CD4-positive, alpha-beta memory T cell (primary cell): ENCODE measurements at regions not wholly inside any gene's neighbourhood (a gene's known extent, or its start where the extent isn't known, plus 50 kb on each side); places are given as distances from the start of the nearest gene placed in this dataset.
A peak's percentile ranks its signal among the peaks of the same experiment; 100 is the strongest.

ENCODE experiments used
- CTCF ChIA-PET: fragments of 350-600 bp; sonication (Branson Sonifier 250); formaldehyde crosslinking; loops from one replicate; lab custom pipeline; 2021; ENCODE audit warnings: inconsistent platforms; ENCODE audit not compliant: partially characterized antibody; lab: Charles Lee
- POLR2A ChIA-PET: fragments of 350-600 bp; sonication (Branson Sonifier 250); formaldehyde crosslinking; loops from one replicate; lab custom pipeline; 2021; ENCODE audit not compliant: partially characterized antibody; lab: Charles Lee
- DNase-seq, 5 donors: peaks; one replicate each; pipeline versions ENCODE4 v3.0.0 to v3.0.0-alpha.2; 2020 to 2022; ENCODE audit warnings: mixed read lengths in 1 of 5
- H3K27ac ChIP-seq: one replicate; pipeline ENCODE4 v1.7.0; 2013; ENCODE audit warnings: low read depth, low read length
- H3K27me3 ChIP-seq: 2 replicates; pipeline ENCODE4 v1.7.0; 2013; ENCODE audit warnings: mild to moderate bottlenecking, low read length, moderate library complexity; ENCODE audit not compliant: insufficient read depth
- H3K36me3 ChIP-seq: 2 replicates; pipeline ENCODE4 v1.7.0; 2013; ENCODE audit warnings: mild to moderate bottlenecking, low read length, moderate library complexity; ENCODE audit not compliant: insufficient read depth
- H3K4me1 ChIP-seq: 2 replicates; pipeline ENCODE4 v1.7.0; 2013; ENCODE audit warnings: mild to moderate bottlenecking, low read length, moderate library complexity; ENCODE audit not compliant: insufficient read depth
- H3K4me3 ChIP-seq, 2 donors: one replicate each; pipeline ENCODE4 v1.7.0; 2013; ENCODE audit warnings: low read length in 2 of 2, mild to moderate bottlenecking in 1 of 2
- H3K9me3 ChIP-seq, 2 donors: one replicate each; pipeline ENCODE4 v1.7.0; 2013; ENCODE audit warnings: low read length in 2 of 2, control low read depth in 1 of 2; ENCODE audit not compliant: control insufficient read depth in 1 of 2
- H3K27ac Mint-ChIP-seq, 7 donors: one replicate each; pipeline ENCODE4 v1.8.0; 2020 to 2021; ENCODE audit warnings: mixed read lengths in 7 of 7, mild to moderate bottlenecking in 6 of 7, inconsistent platforms in 3 of 7, moderate library complexity in 3 of 7
- H3K27me3 Mint-ChIP-seq, 2 donors: one replicate each; pipeline ENCODE4 v1.8.0; 2020 to 2021; ENCODE audit warnings: mixed read lengths in 2 of 2
- H3K36me3 Mint-ChIP-seq, 2 donors: one replicate each; pipeline ENCODE4 v1.8.0; 2020 to 2021; ENCODE audit warnings: mixed read lengths in 2 of 2, inconsistent platforms in 1 of 2, mild to moderate bottlenecking in 1 of 2
- H3K4me1 Mint-ChIP-seq, 4 donors: one replicate each; pipeline ENCODE4 v1.8.0; 2020 to 2021; ENCODE audit warnings: mixed read lengths in 4 of 4, mild to moderate bottlenecking in 1 of 4
- H3K4me3 Mint-ChIP-seq, 8 donors: one replicate each; pipeline ENCODE4 v1.8.0; 2020 to 2021; ENCODE audit warnings: mixed read lengths in 8 of 8, mild to moderate bottlenecking in 7 of 8, moderate library complexity in 6 of 8, inconsistent platforms in 3 of 8
- H3K9me3 Mint-ChIP-seq, 8 donors: one replicate each; pipeline ENCODE4 v1.8.0; 2020 to 2021; ENCODE audit warnings: mixed read lengths in 8 of 8, mild to moderate bottlenecking in 5 of 8, inconsistent platforms in 3 of 8, moderate library complexity in 1 of 8
- intact Hi-C: fragments of 100-400 bp; cut with micrococcal nuclease; formaldehyde crosslinking; loops from one replicate; pipeline ENCODE4 v1.15.1; 2023

- Mint-ChIP-seq H3K9me3 (peaks cover 0 to 19% (median 8%) of the 10 kb centered on the region in 8 donors), H3K36me3 (peaks cover 4 to 7% of the 10 kb centered on the region in 2 donors), H3K4me3 (no peak overlapping the region), H3K4me1 (peaks cover 27 to 52% (median 40%) of the 10 kb centered on the region in 4 donors), H3K27ac (peak overlapping the region in 1 of 7 donors; percentile 17), H3K27me3 (no peaks in the 10 kb centered on the region)
- ChIA-PET CTCF (interaction anchor here (10.3 kb wide), 1 partner anchor 10 kb away, joined by 103 read pairs; no protein-coding TSS in a partner anchor), POLR2A (interaction anchor here (1.1 to 21.6 kb wide), 4 partner anchors 10 to 542 kb away, joined by 3 to 241 read pairs (median 8); partner anchors contain the start of gene SESN3)
- Histone ChIP-seq H3K9me3 (peaks cover 0 to 7% of the 10 kb centered on the region in 2 donors), H3K4me1 (peaks cover 64% of the 10 kb centered on the region), H3K27ac (no peak overlapping the region), H3K36me3 (no peaks in the 10 kb centered on the region), H3K4me3 (no peak overlapping the region), H3K27me3 (no peaks in the 10 kb centered on the region)
- no peak for DNase-seq
- intact Hi-C loops: no loop called here
These were observed 94.4 kb downstream of the FAM76B start for GRCh38 chr11:95695181-95695580.

- no peak overlapping the region for H3K4me3 Mint-ChIP-seq
- peaks cover 0 to 19% (median 7%) of the 10 kb centered on the region in 8 donors for H3K9me3 Mint-ChIP-seq
These were observed 96.3 kb downstream of the FAM76B start for GRCh38 chr11:95693298-95693697.

GRCh38 chr11:95692526-95693260, 96.9 kb downstream of the FAM76B start:
- Mint-ChIP-seq H3K27me3 (no peaks in the 10 kb centered on the region), H3K9me3 (peaks cover 0 to 19% (median 7%) of the 10 kb centered on the region in 8 donors), H3K36me3 (peaks cover 4 to 9% of the 10 kb centered on the region in 2 donors), H3K4me3 (peak overlapping the region in 1 of 8 donors; percentile 18), H3K27ac (no peak overlapping the region), H3K4me1 (peaks cover 10 to 28% (median 20%) of the 10 kb centered on the region in 4 donors)
- intact Hi-C loops: no loop called here
- ChIA-PET CTCF (interaction anchor here (0.8 to 10.3 kb wide), 5 partner anchors 12 to 539 kb away, joined by 3 to 103 read pairs (median 3); no protein-coding TSS in a partner anchor), POLR2A (interaction anchor here (0.5 to 7.2 kb wide), 4 partner anchors 13 to 540 kb away, joined by 3 to 77 read pairs (median 8); partner anchors contain the start of gene SESN3)
- Histone ChIP-seq H3K36me3 (no peaks in the 10 kb centered on the region), H3K27me3 (no peaks in the 10 kb centered on the region), H3K4me1 (peaks cover 64% of the 10 kb centered on the region), H3K27ac (no peak overlapping the region), H3K9me3 (peaks cover 0 to 7% of the 10 kb centered on the region in 2 donors), H3K4me3 (no peak overlapping the region)
- DNase-seq: no peak

More at GRCh38 chr11:95693298-95693697, 96.3 kb downstream of the FAM76B start:
- POLR2A ChIA-PET: interaction anchor here (2.0 to 7.2 kb wide), 3 partner anchors 12 to 540 kb away, joined by 7 to 77 read pairs (median 10); partner anchors contain the start of gene SESN3
- intact Hi-C loops: no loop called here
- H3K9me3 ChIP-seq: peaks cover 0 to 7% of the 10 kb centered on the region in 2 donors
- H3K27me3 ChIP-seq: no peaks in the 10 kb centered on the region
- H3K4me1 ChIP-seq: peaks cover 64% of the 10 kb centered on the region
- H3K36me3 ChIP-seq: no peaks in the 10 kb centered on the region
- no peak for DNase-seq
- Mint-ChIP-seq H3K4me1 (peaks cover 10 to 35% (median 23%) of the 10 kb centered on the region in 4 donors), H3K27me3 (no peaks in the 10 kb centered on the region), H3K36me3 (peaks cover 4 to 9% of the 10 kb centered on the region in 2 donors), H3K27ac (no peak overlapping the region)
- CTCF ChIA-PET: interaction anchor here (1.3 to 10.3 kb wide), 4 partner anchors 11 to 535 kb away, joined by 3 to 103 read pairs (median 5); partner anchors contain the start of gene SESN3
- no peak overlapping the region for H3K27ac ChIP-seq
- H3K4me3 ChIP-seq: no peak overlapping the region

GRCh38 chr11:95690100-95690499, 99.5 kb downstream of the FAM76B start:
- Mint-ChIP-seq H3K9me3 (peaks cover 0 to 19% (median 7%) of the 10 kb centered on the region in 8 donors), H3K36me3 (peaks cover 0 to 8% of the 10 kb centered on the region in 2 donors), H3K4me3 (no peak overlapping the region), H3K27me3 (no peaks in the 10 kb centered on the region), H3K4me1 (peaks cover 11 to 18% (median 12%) of the 10 kb centered on the region in 4 donors), H3K27ac (no peak overlapping the region)
- Histone ChIP-seq H3K27ac (no peak overlapping the region), H3K36me3 (no peaks in the 10 kb centered on the region), H3K4me3 (no peak overlapping the region), H3K27me3 (no peaks in the 10 kb centered on the region), H3K9me3 (peaks cover 0 to 7% of the 10 kb centered on the region in 2 donors), H3K4me1 (peaks cover 69% of the 10 kb centered on the region)
- CTCF ChIA-PET: interaction anchor here (1.9 to 10.3 kb wide), 3 partner anchors 10 to 536 kb away, joined by 5 to 103 read pairs (median 10); no protein-coding TSS in a partner anchor
- intact Hi-C loops: no loop called here
- no peak for DNase-seq
- POLR2A ChIA-PET: interaction anchor here (1.3 to 7.2 kb wide), 5 partner anchors 10 to 459 kb away, joined by 3 to 78 read pairs (median 23); partner anchors contain the start of gene SESN3

GRCh38 chr11:95688501-95689222, 100.9 kb downstream of the FAM76B start:
- Histone ChIP-seq H3K27ac (peak overlapping the region; percentile 41), H3K4me3 (peak overlapping the region in 1 of 2 donors; percentile 16), H3K27me3 (no peaks in the 10 kb centered on the region), H3K9me3 (no peaks in the 10 kb centered on the region), H3K36me3 (no peaks in the 10 kb centered on the region), H3K4me1 (peaks cover 80% of the 10 kb centered on the region)
- ChIA-PET CTCF (interaction anchor here (1.1 to 10.3 kb wide), 5 partner anchors 11 to 534 kb away, joined by 5 to 103 read pairs (median 7); partner anchors contain the start of gene SESN3), POLR2A (interaction anchor here (0.9 to 7.2 kb wide), 8 partner anchors 11 to 538 kb away, joined by 3 to 78 read pairs (median 11); partner anchors contain the start of genes CEP57, FAM76B and SESN3)
- H3K27ac Mint-ChIP-seq: no peak overlapping the region
- peaks cover 0 to 6% (median 0%) of the 10 kb centered on the region in 8 donors for H3K9me3 Mint-ChIP-seq
- H3K27me3 Mint-ChIP-seq: no peaks in the 10 kb centered on the region
- peaks cover 16 to 25% (median 23%) of the 10 kb centered on the region in 4 donors for H3K4me1 Mint-ChIP-seq
- intact Hi-C loops: loop anchor here (1.0 to 2.0 kb wide), 4 partner anchors 11 to 458 kb away; partner anchors contain the start of gene SESN3
- peak overlapping the region in 1 of 8 donors; percentile 1 for H3K4me3 Mint-ChIP-seq
- H3K36me3 Mint-ChIP-seq: peaks cover 0 to 8% of the 10 kb centered on the region in 2 donors
- DNase-seq: peak; percentile 65 to 69 (median 66)

DNA sequence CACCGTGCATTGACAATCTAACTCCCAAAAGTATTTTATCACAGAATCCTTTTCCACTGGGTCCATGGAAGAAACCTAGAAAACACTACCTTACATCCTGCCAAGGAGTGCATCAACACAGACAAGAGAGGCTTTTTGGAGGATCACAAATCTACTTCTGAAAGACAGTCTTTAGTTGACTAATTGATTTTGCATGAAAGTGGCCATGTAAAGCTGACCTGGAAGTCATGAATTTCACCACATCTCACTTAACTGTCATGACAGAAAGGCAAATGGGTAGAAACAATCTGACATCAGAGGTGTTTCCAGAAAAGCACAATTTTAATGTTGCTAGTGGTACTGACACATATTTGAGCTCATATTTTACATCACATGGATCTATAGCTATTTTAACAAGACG, 101.6 kb downstream of the FAM76B start:
- H3K27ac Mint-ChIP-seq: no peak overlapping the region
- H3K27ac ChIP-seq: peak overlapping the region; percentile 41
- POLR2A ChIA-PET: interaction anchor here (0.9 to 7.2 kb wide), 8 partner anchors 12 to 538 kb away, joined by 3 to 78 read pairs (median 11); partner anchors contain the start of genes CEP57, FAM76B and SESN3
- peaks cover 0 to 4% (median 0%) of the 10 kb centered on the region in 8 donors for H3K9me3 Mint-ChIP-seq
- intact Hi-C loops: loop anchor here (2.0 kb wide), 3 partner anchors 17 to 457 kb away; partner anchors contain the start of gene SESN3
- H3K4me3 ChIP-seq: no peak overlapping the region
- peaks cover 18 to 31% (median 26%) of the 10 kb centered on the region in 4 donors for H3K4me1 Mint-ChIP-seq
- H3K4me1 ChIP-seq: peaks cover 81% of the 10 kb centered on the region
- H3K9me3 ChIP-seq: no peaks in the 10 kb centered on the region
- peak in 1 of 5 donors; percentile 36 for DNase-seq
- H3K36me3 Mint-ChIP-seq: peaks cover 0 to 7% of the 10 kb centered on the region in 2 donors
- peak overlapping the region in 4 of 8 donors; percentile 5 to 57 (median 30) for H3K4me3 Mint-ChIP-seq
- H3K27me3 Mint-ChIP-seq: no peaks in the 10 kb centered on the region
- CTCF ChIA-PET: interaction anchor here (1.1 to 10.3 kb wide), 4 partner anchors 12 to 534 kb away, joined by 6 to 103 read pairs (median 8); partner anchors contain the start of gene SESN3
- no peaks in the 10 kb centered on the region for H3K27me3 ChIP-seq
- H3K36me3 ChIP-seq: no peaks in the 10 kb centered on the region
